C4-2B (cell line): ENCODE measurements at regions not wholly inside any gene's neighbourhood (a gene's known extent, or its start where the extent isn't known, plus 50 kb on each side); places are given as distances from the start of the nearest gene placed in this dataset.

Experiments used
- H3K27ac ChIP-seq: fragments of 450-650 bp; 2 replicates; pipeline ENCODE4 v1.5.1; 2017
- CTCF ChIP-seq: fragments of 450-650 bp; conservative IDR thresholded peaks from 2 replicates; pipeline ENCODE4 v1.5.1; 2017; ENCODE audit warnings: mild to moderate bottlenecking
- ZFX ChIP-seq: fragments of 450-650 bp; IDR thresholded peaks from 2 replicates; pipeline ENCODE4 v1.6.1; 2017

DNA sequence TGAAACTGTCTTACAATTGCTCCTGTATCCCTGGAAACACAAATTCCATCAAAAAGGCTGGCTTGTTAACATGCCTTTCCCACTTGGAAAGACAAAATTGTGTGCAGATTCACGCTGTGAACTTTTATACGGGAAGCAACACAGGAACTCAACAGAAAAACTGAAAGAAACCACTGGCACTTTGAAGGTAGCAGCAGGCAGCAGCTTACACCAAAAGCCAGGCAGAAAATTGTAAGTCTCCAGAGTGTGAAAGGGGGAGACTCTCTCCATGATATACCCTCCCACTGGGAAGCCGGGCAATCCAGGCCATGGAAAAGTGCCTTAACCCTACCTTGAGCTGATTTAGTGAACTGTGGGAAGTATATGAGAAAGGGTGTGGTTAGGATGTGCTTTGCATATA lies 943.7 kb downstream of the CDH18 start:
- H3K27ac ChIP-seq = no peak overlapping the region

GRCh38 chr5:19044931-19045695 lies 942.9 kb downstream of the CDH18 start:
- H3K27ac ChIP-seq = no peak overlapping the region
- TF ChIP-seq ZFX = no peak
- TF ChIP-seq CTCF = no peak

More for the DNA sequence above, 943.7 kb downstream of the CDH18 start:
- no peak for TF ChIP-seq ZFX
- no peak for TF ChIP-seq CTCF

DNA sequence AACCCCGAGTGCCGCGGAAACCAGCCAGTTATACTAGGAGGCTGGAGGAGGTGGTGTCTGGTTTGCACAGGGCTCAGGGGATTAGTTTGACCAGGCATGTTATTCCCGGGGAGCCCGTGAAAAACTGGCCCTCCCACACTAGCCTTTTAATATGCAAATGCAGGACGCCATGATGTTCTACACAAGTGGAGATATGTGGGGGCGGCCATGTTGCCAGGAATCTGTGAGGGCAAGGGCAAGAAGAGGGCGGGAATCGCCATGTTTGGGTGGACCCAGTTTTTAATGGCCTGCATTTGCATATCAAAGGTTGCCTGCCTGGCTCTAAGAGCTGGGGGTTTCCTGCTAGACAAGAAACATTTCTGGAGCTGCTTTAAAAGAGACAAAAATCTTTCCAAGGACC lies 940.7 kb downstream of the CDH18 start:
- TF ChIP-seq CTCF = no peak
- no peak overlapping the region for H3K27ac ChIP-seq

GRCh38 chr5:19048726-19049125 lies 939.3 kb downstream of the CDH18 start:
- no peak for TF ChIP-seq CTCF
- no peak for TF ChIP-seq ZFX
- no peak overlapping the region for H3K27ac ChIP-seq

DNA sequence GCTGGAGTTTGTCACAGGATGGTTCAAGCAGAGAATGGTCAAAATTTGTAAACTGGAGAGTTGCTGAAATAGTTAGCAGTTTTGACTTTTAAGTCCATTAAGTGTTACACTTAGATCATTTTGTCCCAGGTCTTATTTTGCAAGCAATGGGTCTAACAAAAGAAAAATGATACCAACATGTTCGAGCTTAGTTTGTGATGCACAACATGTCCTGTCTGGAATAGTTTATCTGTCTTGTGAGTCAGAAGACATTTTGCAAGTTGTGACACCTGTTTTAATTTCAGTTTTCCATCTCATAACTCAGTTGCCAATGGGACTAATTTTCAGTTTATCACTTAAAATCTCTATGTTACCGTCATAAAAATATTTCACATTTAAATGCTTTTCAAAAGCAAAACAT lies 929.8 kb downstream of the CDH18 start:
- H3K27ac ChIP-seq = no peak overlapping the region
- TF ChIP-seq ZFX (no peak), CTCF (no peak)

DNA sequence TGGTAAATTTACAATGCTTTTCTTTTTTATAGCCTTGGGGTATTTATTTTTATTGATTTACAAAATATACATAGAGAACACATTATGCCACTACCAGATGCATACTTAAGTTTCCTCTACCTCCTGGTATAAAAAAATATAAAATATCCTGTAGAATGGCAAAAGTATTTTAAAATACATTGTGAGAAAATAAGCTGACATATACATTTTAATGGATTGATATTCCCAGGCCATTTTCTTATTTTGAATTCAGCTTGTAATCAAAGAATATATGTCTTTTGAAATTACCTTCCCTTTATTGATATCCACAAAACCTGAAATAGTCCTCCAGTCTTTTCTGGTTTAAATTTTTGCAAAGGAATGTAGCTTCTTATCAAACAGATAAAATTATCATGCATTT lies 923.9 kb downstream of the CDH18 start:
- H3K27ac ChIP-seq = no peak overlapping the region
- no peak for TF ChIP-seq ZFX
- TF ChIP-seq CTCF = no peak

GRCh38 chr5:19067741-19068140 lies 920.3 kb downstream of the CDH18 start:
- no peak for TF ChIP-seq ZFX
- no peak for TF ChIP-seq CTCF
- H3K27ac ChIP-seq = no peak overlapping the region
